ENCODE measurements at regions not wholly inside any gene's neighbourhood (a gene's known extent, or its start where the extent isn't known, plus 50 kb on each side); places are given as distances from the start of the nearest gene placed in this dataset.

- no peak for TF ChIP-seq CTCF (IDR thresholded peaks at IDR 0.05; ENCODE audit: low read depth, low read length)
- no peak for TF ChIP-seq EZH2phosphoT487 (IDR thresholded peaks at IDR 0.05; ENCODE audit: low read depth)
Measured at GRCh38 chr4:188484256-188484655, 345.0 kb downstream of the TRIML1 start.
